ENCODE measurements at regions not wholly inside any gene's neighbourhood (a gene's known extent, or its start where the extent isn't known, plus 50 kb on each side); places are given as distances from the start of the nearest gene placed in this dataset.

DNA sequence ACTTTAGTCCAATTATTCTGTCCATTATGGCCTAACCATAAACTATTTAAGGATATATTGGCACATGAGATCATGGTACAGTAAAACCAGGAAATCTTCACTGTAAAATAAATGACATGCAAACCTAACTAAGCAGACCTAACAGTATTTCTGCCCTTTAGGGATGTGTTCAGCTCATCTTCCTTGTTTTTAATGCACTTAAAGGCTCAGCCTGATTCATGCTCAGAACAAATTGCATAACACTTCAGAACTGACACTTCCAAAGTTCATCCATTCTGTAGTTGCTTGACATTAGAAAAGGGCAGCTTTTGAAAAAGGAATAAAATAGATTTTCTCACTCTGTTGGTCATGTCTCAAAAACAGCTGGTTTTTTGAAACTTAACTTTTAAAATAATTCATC lies 708.5 kb downstream of the C12orf50 start:
- DNase-seq, result no peak

DNA sequence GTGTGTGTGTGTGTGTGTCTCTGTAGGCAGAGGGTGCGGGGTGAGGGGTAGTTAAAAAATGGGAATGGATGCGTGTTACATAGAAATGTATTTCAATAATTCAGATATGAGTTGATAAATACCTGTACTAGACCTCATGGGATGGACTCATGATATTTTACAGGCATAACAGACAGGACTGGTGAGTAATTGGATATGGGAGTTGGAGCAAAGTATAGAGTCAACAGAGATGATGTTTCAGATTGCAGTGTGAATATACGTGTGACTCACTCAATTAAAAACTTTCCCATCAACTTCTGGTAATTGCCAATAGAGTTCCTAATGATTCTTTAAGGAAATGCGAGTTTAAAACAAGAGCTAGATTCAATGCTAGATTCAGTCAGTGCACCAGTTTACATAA lies 711.9 kb downstream of the C12orf50 start:
- DNase-seq, result no peak

DNA sequence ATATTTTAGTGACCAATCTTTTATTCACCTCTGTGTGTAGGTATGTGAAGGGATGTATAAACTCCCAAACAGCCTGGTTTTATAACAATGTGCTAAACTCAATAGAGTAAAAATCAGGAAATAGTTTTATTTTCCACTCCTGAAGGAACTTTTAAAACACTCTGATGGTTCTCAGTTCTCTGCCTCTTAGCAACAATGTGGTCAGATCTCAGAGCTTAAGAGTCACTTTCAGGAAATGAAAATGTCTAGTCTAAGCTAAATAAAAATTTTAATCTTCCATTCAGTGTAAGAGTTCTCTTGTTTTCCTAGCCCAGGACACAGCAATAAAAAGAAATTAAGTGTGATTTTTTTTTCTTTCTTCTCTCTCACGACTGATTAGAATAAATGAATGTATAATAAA lies 718.0 kb downstream of the C12orf50 start:
- DNase-seq, result no peak

DNA sequence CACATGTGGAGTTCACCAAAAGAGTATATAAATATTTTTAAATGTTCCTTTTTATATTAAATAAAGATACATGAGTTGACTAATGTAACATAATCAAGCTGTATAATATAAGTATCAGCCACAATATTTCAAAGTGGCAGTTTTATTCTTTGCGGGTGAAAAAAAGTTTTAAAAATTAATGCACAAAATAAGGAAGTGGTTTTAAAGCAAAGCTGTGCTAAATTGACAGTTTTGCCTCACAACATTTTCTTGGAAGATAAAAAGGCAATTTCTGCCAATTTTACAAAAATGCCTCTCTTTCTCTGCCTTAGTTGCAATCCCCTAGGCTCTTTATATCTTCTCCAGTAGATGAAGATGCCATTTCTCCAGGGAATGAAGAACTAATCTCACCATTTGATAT lies 719.1 kb downstream of the C12orf50 start:
- no peak for DNase-seq

DNA sequence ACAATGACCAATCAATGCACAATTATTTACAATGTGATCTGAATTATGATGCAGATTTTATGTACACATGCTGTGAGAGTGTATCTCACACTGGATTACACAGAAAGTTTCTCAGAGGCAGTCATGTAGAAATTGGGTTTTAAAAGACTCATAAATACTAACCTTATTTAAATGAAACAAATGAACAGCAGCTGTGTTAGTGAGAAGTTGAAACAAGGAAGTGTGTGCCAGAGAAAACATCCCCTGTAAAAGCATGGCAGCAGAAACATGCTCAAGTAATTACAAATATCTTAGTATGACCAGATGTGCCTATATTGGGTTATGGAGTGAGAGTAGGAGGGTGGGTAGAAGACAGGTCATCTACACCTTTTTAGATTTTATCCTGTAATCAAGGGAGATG lies 723.7 kb downstream of the C12orf50 start:
- DNase-seq, result no peak

DNA sequence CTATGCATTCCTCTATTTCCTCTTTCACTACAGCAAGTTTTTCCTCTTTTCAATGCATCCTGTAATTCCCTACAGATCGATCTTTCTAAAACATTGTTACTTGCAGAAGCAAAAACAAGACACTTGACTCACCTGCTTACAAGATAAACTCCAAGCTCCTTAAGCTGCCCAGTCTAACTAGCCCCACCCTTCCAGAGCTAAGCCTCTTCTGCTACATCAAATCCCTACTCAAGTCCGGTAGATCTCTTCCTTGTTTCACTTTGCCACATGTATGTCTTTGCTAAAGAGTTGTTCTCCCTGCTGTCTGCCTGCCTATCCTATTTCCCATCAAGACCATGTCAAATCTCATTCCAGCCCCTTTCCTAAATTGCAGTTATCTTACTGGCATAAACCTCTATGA lies 724.8 kb downstream of the C12orf50 start:
- no peak for DNase-seq

DNA sequence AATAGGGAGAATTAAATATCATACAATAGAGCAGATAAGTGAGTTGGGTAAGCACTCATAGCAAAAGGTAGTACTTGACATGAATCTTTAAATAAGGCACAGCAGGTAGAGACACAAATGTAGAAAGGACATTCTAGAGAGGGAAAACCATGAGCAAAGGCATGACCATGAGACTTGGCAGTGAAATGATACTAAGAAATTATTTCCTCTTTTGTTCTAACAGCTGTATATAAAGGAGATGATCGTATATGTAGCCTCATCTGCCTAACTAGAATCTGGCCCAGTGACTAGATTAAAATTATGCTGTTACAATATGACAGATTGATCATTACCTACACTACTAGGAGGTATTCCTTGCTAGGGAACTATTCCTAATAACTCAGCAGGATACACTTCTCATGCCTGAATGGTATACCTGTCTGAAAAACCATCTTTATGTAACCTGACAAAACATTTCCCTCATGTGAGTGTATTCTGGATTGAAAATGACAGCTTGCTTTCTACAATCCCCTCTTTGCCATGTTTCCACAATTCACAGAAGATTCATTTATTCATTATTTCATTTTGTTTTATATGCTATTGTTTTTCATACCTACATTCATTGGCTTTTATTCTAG lies 725.7 kb downstream of the C12orf50 start:
- DNase-seq, result no peak

DNA sequence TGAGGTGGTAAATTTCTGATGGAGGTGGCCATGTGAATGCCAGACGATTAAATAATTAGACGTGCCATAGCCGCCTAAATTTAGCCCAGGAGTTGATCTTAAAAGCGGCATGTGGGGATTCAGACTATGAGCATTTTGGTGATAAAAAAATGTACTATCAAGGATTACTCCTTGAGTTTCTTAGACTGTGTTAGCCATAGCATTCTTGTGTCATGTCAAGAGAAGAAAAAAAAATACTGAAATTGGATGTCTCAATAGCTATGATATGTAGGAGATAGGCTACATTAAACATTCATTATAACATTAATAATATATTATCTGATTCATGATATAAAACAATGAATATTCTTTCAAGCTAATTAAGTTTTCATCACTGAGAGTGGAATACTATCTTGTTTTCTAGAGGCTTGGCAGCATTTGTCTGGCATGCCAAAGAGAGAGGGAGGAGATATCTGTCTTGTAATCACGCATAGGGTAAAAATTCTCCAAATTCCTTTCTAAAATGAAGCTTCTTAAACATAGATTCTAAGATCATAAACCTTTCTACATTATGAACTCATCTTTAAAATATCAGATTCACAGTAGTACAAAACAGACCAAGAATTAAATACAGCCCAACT lies 727.0 kb downstream of the C12orf50 start:
- DNase-seq, result no peak

DNA sequence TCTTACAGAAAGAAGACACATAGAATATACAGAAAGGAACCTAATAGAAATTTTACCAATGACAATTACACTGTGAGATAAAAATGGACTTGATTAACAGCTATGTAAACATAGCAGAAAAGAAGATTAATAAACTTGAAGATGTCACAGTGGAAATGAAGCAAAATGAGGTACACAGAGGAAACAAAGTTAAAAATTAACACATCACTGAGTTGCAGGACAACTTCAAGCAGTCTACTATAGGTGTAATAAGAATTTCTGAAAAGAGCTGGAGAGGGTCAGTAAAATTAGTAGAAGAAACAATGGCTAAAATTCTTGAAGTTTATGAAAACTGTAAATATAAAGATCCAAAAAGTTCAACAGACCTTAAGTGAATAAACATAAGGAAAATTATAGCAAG lies 738.7 kb downstream of the C12orf50 start:
- DNase-seq, result no peak

DNA sequence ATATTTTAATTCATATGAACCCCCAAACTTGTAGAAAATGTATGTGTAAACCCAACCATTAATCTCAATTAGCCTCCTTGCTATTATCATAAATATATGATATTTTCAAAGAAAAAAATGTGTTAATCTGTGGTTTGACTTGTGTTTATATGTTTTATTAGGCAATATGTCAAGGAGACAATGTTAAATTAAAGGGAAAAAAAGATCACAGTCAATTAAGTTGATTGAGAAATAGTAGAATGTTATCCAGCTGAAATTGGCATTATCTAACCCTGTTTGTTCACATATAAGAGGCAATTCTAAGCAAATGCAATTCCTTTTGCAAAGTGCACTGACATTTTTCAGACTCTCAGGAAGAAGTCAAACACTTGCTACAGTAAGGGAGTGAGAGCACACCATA lies 745.3 kb downstream of the C12orf50 start:
- DNase-seq, result no peak

DNA sequence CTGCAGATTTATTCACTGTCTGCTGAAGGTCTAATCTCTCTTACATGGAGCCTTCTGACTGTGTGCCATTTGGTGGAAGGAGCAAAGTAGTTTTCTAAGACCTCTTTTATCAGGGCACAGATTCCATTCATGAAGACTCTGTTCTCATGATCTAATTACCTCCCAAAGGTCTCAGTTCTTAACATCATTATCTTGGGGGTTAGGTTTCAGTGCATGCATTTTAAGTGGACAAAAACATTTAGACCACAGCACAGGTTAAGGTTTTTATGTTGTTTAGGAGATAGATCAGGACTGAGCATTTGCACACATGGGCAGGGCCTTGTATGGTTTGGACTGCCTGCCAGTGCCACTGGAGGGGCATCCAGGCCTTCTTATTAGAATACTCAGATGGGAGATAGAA lies 746.1 kb downstream of the C12orf50 start:
- no peak for DNase-seq

DNA sequence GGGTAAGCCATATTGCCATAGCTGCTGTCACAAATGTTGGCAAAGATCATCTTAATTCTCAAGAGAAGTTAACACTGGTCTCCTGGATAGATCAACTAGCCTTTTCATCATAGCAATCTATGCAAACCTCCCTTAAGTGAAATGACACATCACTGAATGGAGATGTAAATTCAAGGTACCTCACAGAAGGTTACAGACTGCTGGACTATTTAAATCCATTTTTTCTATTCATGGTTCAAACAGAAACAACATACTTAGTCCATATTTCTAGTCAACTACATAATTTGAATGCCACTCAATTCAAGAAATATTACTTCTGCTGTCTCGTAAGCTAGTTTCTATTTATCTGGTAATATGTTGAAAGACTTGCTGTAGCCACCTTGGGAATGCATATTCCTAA lies 748.3 kb downstream of the C12orf50 start:
- DNase-seq, result no peak

DNA sequence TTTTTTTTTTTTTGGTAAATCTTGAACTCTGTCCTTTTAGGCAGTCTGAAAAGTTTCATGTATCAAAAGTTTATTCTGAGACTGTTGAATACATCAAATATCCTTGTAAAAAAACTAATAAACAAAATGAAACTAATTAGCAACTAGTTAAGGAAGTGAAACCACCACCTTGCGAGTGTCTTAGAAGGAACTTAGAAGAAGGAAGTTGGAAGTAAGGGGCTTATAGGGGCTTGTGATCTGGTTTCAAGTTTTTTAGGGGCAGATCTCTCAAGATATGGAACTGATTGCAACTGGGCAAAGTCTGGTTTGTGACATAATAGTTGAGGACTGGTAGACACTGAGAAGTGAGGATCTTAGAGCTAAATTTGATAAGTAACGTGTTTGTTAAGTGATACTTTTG lies 748.8 kb downstream of the C12orf50 start:
- DNase-seq, result no peak

DNA sequence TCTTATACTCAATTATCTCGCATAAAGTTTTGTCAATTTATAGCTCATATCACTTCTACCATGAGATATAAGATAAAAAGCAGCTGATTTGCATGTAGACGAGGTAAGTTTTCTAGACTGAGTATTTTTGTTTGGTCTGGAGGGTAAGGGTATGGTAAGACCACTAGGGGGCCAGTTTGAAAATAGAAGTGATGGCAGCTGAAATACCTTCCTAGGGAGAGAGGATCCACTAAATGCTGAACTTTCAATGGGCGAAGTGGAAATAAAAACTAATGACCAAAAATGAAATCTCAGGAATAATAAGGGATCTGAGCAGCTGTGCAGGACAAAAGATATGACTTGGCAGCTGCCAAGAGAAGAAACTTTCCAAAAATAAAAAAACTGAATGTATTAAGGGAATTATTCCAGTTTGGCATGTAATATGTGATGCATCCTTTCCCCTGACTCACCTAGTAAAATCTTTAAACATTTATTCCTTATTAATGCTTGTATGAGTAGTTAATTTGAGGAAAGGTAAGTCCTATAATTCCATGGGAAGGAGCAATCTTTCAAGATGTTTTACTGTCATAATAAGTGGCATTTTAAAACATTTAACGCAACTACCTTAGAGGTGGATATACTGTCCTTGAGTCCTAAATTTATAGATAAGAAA lies 754.5 kb downstream of the C12orf50 start:
- no peak for DNase-seq

DNA sequence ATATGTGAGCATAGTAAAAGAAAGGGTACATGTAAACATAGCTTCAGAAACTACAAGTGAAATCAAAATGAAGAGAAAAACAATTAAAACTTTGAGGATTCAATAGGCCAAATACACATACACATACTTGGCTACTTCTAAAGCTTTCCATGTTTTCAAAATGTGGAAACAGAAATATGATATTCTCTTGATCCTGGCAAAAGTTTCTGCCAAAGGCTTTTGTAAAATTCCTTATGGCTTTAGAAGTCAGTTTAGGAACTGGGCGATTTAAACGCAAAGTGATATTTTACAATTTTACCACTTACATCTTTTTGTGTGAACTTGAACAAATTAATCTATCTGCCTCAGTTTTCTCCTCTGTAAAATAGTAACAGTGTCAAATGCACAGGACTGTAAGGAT lies 756.4 kb downstream of the C12orf50 start:
- DNase-seq, result no peak

DNA sequence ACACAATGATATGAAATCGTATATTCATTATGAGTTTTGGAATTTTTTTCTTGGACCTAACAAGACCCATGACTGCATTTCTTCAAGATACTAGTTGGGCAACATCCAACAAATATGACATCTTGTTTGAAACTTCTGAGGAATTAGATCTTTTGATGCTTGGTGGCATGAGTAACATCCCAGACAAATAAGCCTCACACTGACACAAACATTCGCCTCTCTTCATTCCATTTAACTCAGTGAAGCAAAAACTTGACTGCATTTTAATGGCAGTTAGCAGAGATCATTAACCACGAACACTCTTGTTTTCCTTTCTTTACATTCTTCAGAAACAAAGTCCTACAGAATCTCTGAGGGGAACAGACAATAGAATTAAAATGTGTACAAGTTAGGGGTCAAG lies 758.3 kb downstream of the C12orf50 start:
- no peak for DNase-seq

DNA sequence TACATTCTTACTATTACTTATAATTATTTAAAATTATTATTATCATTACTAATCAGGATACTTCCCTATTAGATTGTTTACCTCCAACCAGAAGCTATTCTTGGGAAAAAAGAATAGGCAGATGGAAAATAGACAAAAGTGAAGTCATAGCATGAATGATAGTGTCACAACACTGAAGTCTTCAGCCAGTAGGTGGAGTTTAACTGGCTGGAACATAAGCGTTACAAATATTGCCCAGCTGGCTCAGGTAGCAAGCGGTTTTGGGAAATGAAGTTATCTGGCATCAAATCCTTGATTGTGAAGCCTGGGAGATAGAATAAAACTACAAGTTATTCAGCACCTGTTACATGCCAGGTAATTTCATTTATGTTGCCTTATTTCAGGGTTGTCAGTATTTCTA lies 762.9 kb downstream of the C12orf50 start:
- no peak for DNase-seq

DNA sequence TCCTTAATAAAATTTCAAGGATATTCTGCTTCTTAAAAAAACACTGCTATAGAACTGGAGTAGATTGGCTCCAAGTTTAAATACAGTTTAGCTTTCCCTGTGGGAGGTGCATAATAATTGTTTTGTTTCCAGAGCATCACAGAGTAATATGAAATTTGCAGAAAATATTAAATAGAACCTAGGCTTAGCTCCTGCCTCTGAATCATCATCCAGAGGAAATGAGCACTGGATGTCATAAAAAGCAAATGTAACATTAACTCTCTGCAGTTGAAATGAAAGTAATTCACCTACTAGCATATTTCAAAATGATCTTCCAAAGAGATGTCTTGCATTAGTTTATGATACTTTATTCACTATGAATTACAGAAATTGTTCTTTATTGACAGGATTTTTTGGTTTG lies 769.8 kb downstream of the C12orf50 start:
- no peak for DNase-seq

DNA sequence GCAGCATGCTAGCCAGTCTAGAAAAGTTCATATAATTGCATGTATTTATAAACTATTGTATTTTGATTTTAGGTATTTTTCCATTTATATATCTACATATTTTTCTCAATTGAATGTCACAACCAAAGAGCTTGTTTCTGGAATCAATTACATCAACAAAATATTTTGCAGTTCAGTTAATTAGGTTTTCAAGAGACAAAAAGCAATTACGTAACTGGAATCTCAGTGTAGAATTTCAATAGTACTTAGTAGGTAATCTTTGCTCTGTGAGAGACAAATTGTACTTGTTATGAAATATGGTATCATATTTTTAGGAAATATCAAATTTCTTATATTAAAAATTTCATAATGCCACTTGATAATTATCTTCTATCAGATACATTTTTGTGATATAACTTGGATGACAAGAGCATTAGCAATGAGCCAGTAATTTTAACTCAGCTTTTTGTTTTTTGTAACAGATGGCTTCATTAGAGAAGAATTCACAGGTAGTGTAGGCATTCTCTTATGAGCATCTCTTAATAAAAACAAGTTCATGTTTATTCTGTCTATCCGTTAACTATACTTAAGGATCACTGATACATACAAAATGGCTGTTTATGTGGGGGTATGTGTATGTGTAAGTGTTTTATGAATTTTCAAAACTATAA lies 774.7 kb downstream of the C12orf50 start:
- no peak for DNase-seq

DNA sequence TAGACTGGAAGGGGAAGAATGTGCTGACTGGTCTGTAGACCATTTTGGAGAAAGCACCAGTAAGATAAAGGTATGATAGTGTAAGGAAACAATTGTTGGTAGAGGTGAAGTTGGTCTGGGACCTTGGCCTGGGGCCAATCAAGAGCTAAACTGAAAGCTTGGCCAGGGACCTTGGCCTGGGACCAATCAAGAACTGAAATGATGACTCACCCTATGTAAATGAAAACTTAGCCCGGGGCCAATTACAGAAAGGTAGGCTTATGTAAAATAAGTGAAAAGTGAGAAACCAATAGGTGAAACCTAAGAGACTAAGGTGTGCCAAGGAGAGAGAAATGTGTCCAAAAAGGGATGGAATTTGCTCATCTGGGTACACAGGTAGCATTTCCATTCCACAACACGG lies 776.0 kb downstream of the C12orf50 start:
- no peak for DNase-seq

DNA sequence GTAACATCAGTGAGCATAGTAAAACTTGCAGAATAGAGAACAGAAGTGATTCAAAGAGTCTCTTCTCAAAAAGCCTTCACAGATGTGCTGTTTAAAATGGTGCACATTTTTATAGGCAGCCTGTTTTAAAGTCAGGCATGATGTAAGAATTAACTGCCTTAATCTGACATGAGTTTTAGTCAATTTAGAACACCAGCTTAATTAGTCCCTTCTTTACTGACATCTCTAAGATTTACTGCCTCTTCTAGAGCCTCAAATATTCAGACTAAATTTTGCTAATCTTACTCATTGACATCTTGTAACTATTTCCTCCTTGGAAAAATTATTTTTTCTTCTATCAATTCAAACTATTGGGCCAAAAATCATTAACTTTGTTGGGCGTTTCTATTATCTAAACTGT lies 782.5 kb downstream of the C12orf50 start:
- no peak for DNase-seq

DNA sequence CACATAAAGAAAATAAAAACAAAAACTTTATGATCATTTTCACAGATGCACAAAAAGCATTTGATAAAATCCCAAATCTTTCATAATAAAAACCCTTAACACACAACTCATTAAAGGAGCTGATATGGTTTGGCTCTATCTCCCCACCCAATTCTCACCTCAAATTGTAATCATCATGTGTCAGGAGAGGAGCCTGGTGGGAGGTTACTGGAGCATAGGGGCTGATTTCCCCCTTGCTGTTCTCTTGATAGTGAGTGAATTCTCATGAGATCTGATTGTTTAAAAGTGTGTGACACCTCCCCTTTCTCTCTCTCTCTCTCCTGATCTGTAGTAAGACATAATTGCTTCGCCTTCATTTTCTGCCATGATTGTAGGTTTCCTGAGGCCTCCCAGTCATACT lies 790.7 kb downstream of the C12orf50 start:
- no peak for DNase-seq

DNA sequence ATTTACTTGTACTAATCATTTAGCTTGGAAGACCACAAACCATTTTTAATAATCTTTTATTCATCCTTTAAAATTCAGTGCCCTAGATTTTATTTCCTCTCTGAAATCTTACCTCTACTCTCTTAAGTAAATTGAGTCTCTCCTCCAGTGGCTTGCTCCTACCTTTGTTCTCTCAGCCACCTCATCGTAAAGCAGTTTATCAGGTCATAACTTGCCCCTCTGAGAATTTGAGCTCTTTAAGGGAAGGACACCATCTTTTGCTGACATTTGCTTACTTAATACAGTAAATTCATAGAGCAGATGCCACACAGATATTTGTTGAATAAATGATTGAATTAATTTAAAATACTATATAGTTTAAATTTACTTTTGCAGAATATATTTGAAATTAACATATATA lies 794.3 kb downstream of the C12orf50 start:
- no peak for DNase-seq

DNA sequence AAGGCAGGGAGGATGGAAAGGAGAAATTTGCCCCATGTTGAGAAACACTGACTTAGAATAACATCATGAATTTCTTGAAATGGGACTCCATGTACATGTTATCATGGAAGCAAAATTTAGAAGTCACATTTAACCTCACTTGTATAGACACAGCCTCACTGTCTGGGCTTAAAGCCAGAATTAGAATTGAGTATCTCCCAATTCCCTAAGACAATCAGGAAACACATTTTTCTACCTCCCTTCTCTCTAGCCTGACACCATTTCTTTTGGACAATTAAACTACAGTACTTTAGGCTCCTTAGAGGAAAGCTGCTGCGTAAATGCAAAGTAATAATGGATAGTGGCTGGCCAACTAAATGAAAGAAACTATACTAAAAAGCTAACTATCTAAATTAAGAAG lies 795.5 kb downstream of the C12orf50 start:
- DNase-seq, result no peak

All from T-helper 2 cell (primary cell).